ENCODE measurements at regions not wholly inside any gene's neighbourhood (a gene's known extent, or its start where the extent isn't known, plus 50 kb on each side); places are given as distances from the start of the nearest gene placed in this dataset.

GRCh38 chr21:14880922-14881321, 183.9 kb downstream of the NRIP1 start:
- H3K27ac Mint-ChIP-seq: no peak overlapping the region
- H3K4me3 Mint-ChIP-seq: no peak overlapping the region
- POLR2A ChIA-PET: no interaction called here
- DNase-seq: no peak
- CTCF ChIA-PET: interaction anchor here (0.5 to 1.3 kb wide), 2 partner anchors 15 to 17 kb away, joined by 3 to 4 read pairs; no protein-coding TSS in a partner anchor
- peaks cover 8% of the 10 kb centered on the region for H3K4me1 Mint-ChIP-seq (ENCODE audit: low read depth)
- H3K36me3 Mint-ChIP-seq: no peaks in the 10 kb centered on the region
- H3K27me3 Mint-ChIP-seq: no peaks in the 10 kb centered on the region
- H3K9me3 Mint-ChIP-seq: no peaks in the 10 kb centered on the region
- intact Hi-C loops (cut with micrococcal nuclease): no loop called here

GRCh38 chr21:14879458-14879857, 185.3 kb downstream of the NRIP1 start:
- intact Hi-C loops (cut with micrococcal nuclease): no loop called here
- no peak for DNase-seq
- H3K9me3 Mint-ChIP-seq: no peaks in the 10 kb centered on the region
- ChIA-PET POLR2A (no interaction called here), CTCF (interaction anchor here (1.3 kb wide), 1 partner anchor 15 kb away, joined by 4 read pairs; no protein-coding TSS in a partner anchor)
- peaks cover 8% of the 10 kb centered on the region for H3K4me1 Mint-ChIP-seq (ENCODE audit: low read depth)
- no peaks in the 10 kb centered on the region for H3K36me3 Mint-ChIP-seq
- H3K4me3 Mint-ChIP-seq: no peak overlapping the region
- H3K27me3 Mint-ChIP-seq: no peaks in the 10 kb centered on the region
- no peak overlapping the region for H3K27ac Mint-ChIP-seq

- POLR2A ChIA-PET: no interaction called here
- Mint-ChIP-seq H3K9me3 (no peaks in the 10 kb centered on the region), H3K36me3 (no peaks in the 10 kb centered on the region), H3K27ac (no peak overlapping the region), H3K27me3 (no peaks in the 10 kb centered on the region), H3K4me3 (no peak overlapping the region), H3K4me1 (ENCODE audit: low read depth) (peaks cover 8% of the 10 kb centered on the region)
- DNase-seq: no peak
- CTCF ChIA-PET: interaction anchor here (2.1 kb wide), 1 partner anchor 11 kb away, joined by 5 read pairs; no protein-coding TSS in a partner anchor
- intact Hi-C loops (cut with micrococcal nuclease): no loop called here
Measured at GRCh38 chr21:14878971-14879370, 185.8 kb downstream of the NRIP1 start.

GRCh38 chr21:14877581-14878228, 187.1 kb downstream of the NRIP1 start:
- intact Hi-C loops (cut with micrococcal nuclease): no loop called here
- ChIA-PET POLR2A (no interaction called here), CTCF (interaction anchor here (1.4 to 2.1 kb wide), 2 partner anchors 10 to 13 kb away, joined by 4 to 5 read pairs; no protein-coding TSS in a partner anchor)
- Mint-ChIP-seq H3K27me3 (no peaks in the 10 kb centered on the region), H3K36me3 (no peaks in the 10 kb centered on the region), H3K4me1 (ENCODE audit: low read depth) (peaks cover 8% of the 10 kb centered on the region), H3K9me3 (no peaks in the 10 kb centered on the region), H3K4me3 (no peak overlapping the region), H3K27ac (no peak overlapping the region)
- DNase-seq: no peak

DNA sequence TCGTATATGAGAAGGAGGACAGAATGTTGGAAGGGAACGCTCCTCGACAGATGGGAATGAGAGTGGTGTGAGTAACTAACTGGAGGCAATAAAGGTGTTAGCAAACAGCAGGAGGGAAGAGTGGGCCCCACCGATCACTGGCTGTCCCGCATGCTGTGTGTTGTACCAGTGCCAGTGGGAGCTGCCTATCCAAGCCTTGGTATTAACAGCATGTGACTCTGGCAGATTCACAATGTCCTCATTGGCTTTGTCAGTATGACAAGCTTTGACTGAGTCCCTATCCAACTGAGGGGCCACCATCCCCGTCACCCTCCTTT, 188.3 kb downstream of the NRIP1 start:
- intact Hi-C loops (cut with micrococcal nuclease): no loop called here
- Mint-ChIP-seq H3K27me3 (no peaks in the 10 kb centered on the region), H3K4me1 (ENCODE audit: low read depth) (peaks cover 8% of the 10 kb centered on the region), H3K4me3 (no peak overlapping the region), H3K27ac (no peak overlapping the region), H3K9me3 (no peaks in the 10 kb centered on the region), H3K36me3 (no peaks in the 10 kb centered on the region)
- no peak for DNase-seq
- ChIA-PET CTCF (interaction anchor here (1.4 kb wide), 1 partner anchor 12 kb away, joined by 4 read pairs; no protein-coding TSS in a partner anchor), POLR2A (interaction anchor here (0.6 kb wide), 1 partner anchor 250 kb away, joined by 3 read pairs; no protein-coding TSS in a partner anchor)

DNA sequence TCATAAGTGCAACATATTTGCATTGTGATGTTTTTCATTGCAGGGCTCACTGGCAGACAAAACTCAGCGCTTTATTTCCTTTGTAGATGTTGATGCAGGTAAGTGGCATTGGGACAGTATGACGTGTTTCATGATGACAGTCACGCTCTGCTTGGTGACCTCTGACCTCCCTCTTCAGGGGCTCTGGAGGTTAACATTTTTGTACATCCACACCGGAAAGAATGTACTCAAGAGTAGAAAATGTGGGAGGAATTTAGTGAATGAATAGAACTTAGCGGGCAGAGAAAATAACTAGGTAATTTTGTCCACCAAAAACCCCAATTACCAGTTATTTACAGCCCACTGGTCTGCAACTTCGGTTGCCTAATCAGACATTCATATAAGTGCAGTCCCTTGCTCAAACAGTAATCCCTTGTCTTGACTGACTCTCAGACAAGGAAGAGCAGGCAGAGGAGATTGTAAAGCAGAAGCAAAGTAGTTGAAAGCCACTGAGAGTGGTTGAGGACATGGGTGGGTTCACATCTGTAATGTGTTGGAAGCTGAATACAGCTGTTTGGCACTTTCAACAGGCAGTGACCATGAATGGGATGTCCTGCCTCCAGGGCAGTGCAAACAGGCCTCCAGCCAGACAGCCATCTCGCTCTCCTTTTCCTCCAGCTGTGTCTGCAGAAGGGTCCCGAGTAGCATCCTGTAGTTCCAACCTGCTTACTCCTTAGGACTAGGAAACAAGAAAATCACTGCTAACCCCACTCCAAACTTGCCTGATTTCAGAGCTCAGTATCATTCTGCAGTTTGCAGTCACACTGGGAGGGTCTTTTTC, 188.9 kb downstream of the NRIP1 start:
- intact Hi-C loops (cut with micrococcal nuclease): no loop called here
- ChIA-PET POLR2A (interaction anchor here (0.6 kb wide), 1 partner anchor 250 kb away, joined by 3 read pairs; no protein-coding TSS in a partner anchor), CTCF (interaction anchor here (1.4 kb wide), 1 partner anchor 11 kb away, joined by 4 read pairs; no protein-coding TSS in a partner anchor)
- DNase-seq: no peak
- Mint-ChIP-seq H3K4me1 (ENCODE audit: low read depth) (peaks cover 8% of the 10 kb centered on the region), H3K36me3 (no peaks in the 10 kb centered on the region), H3K27me3 (no peaks in the 10 kb centered on the region), H3K9me3 (no peaks in the 10 kb centered on the region), H3K27ac (no peak overlapping the region), H3K4me3 (no peak overlapping the region)

DNA sequence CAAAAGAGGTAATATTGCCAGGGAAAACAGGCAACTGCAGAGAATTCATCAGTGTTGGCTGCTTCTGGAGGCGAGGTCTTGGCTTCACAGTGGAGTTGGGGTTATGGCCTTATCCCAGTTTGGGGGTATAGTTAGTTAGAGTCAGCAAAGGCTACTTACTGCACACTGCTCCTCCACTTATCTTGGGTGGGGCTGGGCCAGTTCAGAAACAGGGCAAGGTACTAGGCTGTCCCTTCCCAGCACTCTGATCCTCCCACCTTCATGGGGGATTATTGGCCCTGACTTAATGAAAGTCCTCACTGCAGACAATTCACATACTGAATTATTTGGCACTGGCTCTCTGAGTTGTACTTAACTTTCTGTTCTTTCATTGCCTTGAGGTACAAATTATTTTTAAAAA, 189.6 kb downstream of the NRIP1 start:
- Mint-ChIP-seq H3K4me1 (ENCODE audit: low read depth) (peaks cover 8% of the 10 kb centered on the region), H3K9me3 (no peaks in the 10 kb centered on the region), H3K36me3 (no peaks in the 10 kb centered on the region), H3K4me3 (no peak overlapping the region), H3K27me3 (no peaks in the 10 kb centered on the region), H3K27ac (no peak overlapping the region)
- DNase-seq: no peak
- POLR2A ChIA-PET: no interaction called here
- CTCF ChIA-PET: no interaction called here
- intact Hi-C loops (cut with micrococcal nuclease): no loop called here

- CTCF ChIA-PET: no interaction called here
- POLR2A ChIA-PET: no interaction called here
- Mint-ChIP-seq H3K9me3 (no peaks in the 10 kb centered on the region), H3K36me3 (no peaks in the 10 kb centered on the region), H3K27ac (no peak overlapping the region), H3K4me3 (no peak overlapping the region), H3K4me1 (ENCODE audit: low read depth) (peaks cover 8% of the 10 kb centered on the region), H3K27me3 (no peaks in the 10 kb centered on the region)
- intact Hi-C loops (cut with micrococcal nuclease): no loop called here
- no peak for DNase-seq
Measured at GRCh38 chr21:14874379-14874778, 190.4 kb downstream of the NRIP1 start.

- ChIA-PET CTCF (no interaction called here), POLR2A (no interaction called here)
- no peaks in the 10 kb centered on the region for H3K9me3 Mint-ChIP-seq
- intact Hi-C loops (cut with micrococcal nuclease): no loop called here
- H3K4me1 Mint-ChIP-seq (ENCODE audit: low read depth): no peaks in the 10 kb centered on the region
- DNase-seq: no peak
- H3K4me3 Mint-ChIP-seq: no peak overlapping the region
- H3K27ac Mint-ChIP-seq: no peak overlapping the region
- H3K27me3 Mint-ChIP-seq: peaks cover 4% of the 10 kb centered on the region
- no peaks in the 10 kb centered on the region for H3K36me3 Mint-ChIP-seq
Measured at GRCh38 chr21:14871861-14872260, 192.9 kb downstream of the NRIP1 start.

- DNase-seq: no peak
- Mint-ChIP-seq H3K4me1 (ENCODE audit: low read depth) (no peaks in the 10 kb centered on the region), H3K9me3 (no peaks in the 10 kb centered on the region), H3K27ac (no peak overlapping the region), H3K36me3 (no peaks in the 10 kb centered on the region), H3K27me3 (peaks cover 4% of the 10 kb centered on the region), H3K4me3 (no peak overlapping the region)
- intact Hi-C loops (cut with micrococcal nuclease): no loop called here
- ChIA-PET CTCF (no interaction called here), POLR2A (no interaction called here)
Measured at GRCh38 chr21:14870853-14871149, 194.0 kb downstream of the NRIP1 start.

DNA sequence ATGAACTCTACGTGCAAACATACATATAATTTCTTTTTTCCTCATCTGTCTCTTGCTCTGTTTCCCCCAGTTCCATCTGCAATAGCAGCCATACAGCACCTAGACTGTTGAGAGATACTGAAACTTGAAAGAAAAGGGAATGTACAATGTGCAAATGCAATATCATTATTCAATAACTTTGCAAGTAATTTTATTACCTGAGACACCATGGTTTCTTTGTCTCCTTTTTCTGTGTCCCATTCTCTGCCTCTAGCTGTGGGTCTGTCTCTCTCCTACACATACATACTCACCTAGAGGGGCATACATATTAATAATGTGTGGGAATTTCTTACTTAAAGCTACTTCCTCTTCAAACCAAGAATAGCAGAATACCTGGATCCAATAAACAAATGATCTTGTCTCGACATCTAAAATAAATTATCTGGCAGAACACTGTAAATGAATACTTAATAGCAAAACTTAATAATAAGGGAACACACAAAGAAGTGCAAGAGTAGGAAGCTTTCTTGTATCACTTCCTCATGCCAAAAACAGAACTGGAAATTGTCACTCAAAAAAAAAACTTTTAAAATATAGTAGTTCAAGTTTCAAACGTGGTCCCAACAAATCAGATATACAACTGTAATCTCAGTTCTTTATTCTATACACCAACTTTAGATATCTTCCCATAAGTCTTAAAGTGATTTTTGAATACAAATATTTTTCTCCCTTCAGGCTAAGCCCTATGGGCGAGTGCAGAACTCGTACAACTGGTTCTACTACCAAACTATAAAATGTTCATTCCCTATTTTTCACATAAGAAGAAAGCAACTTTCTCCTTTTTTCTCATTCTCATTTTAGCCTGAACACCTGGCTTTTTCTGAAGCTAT, 194.6 kb downstream of the NRIP1 start:
- DNase-seq: no peak
- H3K9me3 Mint-ChIP-seq: no peaks in the 10 kb centered on the region
- no peak overlapping the region for H3K4me3 Mint-ChIP-seq
- POLR2A ChIA-PET: no interaction called here
- H3K4me1 Mint-ChIP-seq (ENCODE audit: low read depth): no peaks in the 10 kb centered on the region
- intact Hi-C loops (cut with micrococcal nuclease): loop anchor here (10.0 kb wide), 1 partner anchor 615 kb away; no protein-coding TSS in a partner anchor
- H3K27me3 Mint-ChIP-seq: peaks cover 4% of the 10 kb centered on the region
- H3K36me3 Mint-ChIP-seq: no peaks in the 10 kb centered on the region
- no peak overlapping the region for H3K27ac Mint-ChIP-seq
- CTCF ChIA-PET: no interaction called here

Data from activated CD4-positive, alpha-beta memory T cell treated with anti-CD3 and anti-CD28 coated beads for 36 hours (primary cell).